HL-60 (cell line): ENCODE measurements at regions not wholly inside any gene's neighbourhood (a gene's known extent, or its start where the extent isn't known, plus 50 kb on each side); places are given as distances from the start of the nearest gene placed in this dataset.

Experiments
- POLR2AphosphoS5 ChIP-seq: IDR thresholded peaks from 2 replicates; pipeline ENCODE4 v1.6.1; 2012; ENCODE audit warnings: low read depth
- TF ChIP-seq, protein P1 (sequence below): IDR thresholded peaks from one replicate; pipeline ENCODE4 v1.5.1; 2011; ENCODE audit warnings: low read length, control low read depth, inconsistent platforms; ENCODE audit not compliant: insufficient read depth

DNA sequence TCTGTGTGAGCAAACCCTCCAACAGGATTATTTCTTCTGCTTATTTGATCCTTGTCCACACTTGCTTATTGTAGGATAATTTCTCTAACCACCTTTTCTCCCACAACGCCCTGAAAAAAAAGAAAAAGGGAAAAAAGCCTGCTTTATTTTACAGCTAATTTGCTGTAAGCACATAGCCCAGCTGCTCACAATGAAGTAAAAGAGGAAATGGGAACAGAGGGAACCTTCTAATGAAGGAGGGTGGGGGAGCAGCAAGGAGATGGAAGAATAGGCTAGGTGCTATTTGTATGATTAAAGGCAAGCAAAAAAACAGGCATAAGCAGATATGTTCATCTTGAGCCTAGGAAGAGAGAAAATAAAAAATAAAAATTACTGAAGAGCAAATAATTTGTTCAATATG is 331.6 kb downstream of the TXNL1 start:
- TF ChIP-seq, protein P1, sequence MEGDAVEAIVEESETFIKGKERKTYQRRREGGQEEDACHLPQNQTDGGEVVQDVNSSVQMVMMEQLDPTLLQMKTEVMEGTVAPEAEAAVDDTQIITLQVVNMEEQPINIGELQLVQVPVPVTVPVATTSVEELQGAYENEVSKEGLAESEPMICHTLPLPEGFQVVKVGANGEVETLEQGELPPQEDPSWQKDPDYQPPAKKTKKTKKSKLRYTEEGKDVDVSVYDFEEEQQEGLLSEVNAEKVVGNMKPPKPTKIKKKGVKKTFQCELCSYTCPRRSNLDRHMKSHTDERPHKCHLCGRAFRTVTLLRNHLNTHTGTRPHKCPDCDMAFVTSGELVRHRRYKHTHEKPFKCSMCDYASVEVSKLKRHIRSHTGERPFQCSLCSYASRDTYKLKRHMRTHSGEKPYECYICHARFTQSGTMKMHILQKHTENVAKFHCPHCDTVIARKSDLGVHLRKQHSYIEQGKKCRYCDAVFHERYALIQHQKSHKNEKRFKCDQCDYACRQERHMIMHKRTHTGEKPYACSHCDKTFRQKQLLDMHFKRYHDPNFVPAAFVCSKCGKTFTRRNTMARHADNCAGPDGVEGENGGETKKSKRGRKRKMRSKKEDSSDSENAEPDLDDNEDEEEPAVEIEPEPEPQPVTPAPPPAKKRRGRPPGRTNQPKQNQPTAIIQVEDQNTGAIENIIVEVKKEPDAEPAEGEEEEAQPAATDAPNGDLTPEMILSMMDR: no peak
- no peak for TF ChIP-seq POLR2AphosphoS5
